ENCODE measurements at regions not wholly inside any gene's neighbourhood (a gene's known extent, or its start where the extent isn't known, plus 50 kb on each side); places are given as distances from the start of the nearest gene placed in this dataset.

DNA sequence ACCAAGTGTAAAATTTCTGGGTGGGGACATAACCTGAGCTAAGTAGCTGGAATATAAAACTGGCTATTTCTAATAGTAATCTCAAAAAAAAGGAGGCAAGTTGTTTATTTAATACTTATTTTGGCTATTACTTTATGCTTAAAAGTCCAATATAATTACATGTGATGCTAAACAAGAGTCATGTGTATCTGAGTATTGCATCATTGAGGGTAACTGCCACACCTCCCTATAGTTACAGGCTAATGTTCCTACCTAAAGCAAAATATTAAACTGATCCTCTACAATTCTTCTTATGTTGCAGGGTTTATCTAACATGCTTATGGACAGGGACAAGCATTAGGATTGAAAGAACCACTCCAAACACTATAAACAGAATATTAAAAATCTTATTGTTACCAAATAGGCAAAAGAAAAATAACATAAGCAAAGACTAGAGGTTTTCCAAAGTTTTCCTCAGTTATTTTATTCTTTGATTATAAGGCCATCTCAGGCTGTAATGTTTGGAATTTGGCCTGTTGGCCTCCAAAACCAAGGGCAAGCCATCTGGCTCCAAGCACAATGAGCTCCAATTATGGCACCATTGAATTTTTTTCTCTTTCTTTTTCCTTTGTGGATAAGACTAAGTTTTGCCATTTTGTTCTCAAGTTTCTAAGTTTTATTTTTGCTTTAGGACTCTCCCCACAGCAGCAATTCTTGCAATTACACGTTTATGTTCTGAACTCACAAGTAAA lies 75.8 kb upstream of the ABI3BP start:
- no peaks in the 10 kb centered on the region for H3K27me3 ChIP-seq
- H3K36me3 ChIP-seq, result no peaks in the 10 kb centered on the region
- no peak overlapping the region for H3K9ac ChIP-seq (ENCODE audit: low read depth in 2 of 2, low read length in 2 of 2)
- intact Hi-C loops (cut with DNase I), result loop anchor here (5.0 kb wide), 1 partner anchor 313 kb away; no protein-coding TSS in a partner anchor
- H3K27ac ChIP-seq, result no peak overlapping the region
- TF ChIP-seq, protein P1, sequence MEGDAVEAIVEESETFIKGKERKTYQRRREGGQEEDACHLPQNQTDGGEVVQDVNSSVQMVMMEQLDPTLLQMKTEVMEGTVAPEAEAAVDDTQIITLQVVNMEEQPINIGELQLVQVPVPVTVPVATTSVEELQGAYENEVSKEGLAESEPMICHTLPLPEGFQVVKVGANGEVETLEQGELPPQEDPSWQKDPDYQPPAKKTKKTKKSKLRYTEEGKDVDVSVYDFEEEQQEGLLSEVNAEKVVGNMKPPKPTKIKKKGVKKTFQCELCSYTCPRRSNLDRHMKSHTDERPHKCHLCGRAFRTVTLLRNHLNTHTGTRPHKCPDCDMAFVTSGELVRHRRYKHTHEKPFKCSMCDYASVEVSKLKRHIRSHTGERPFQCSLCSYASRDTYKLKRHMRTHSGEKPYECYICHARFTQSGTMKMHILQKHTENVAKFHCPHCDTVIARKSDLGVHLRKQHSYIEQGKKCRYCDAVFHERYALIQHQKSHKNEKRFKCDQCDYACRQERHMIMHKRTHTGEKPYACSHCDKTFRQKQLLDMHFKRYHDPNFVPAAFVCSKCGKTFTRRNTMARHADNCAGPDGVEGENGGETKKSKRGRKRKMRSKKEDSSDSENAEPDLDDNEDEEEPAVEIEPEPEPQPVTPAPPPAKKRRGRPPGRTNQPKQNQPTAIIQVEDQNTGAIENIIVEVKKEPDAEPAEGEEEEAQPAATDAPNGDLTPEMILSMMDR (IDR thresholded peaks at IDR 0.05), result no peak
- no peak for DNase-seq
- no peak overlapping the region for H3K4me3 ChIP-seq
- no peaks in the 10 kb centered on the region for H3K4me1 ChIP-seq
- H3K9me3 ChIP-seq, result no peaks in the 10 kb centered on the region

DNA sequence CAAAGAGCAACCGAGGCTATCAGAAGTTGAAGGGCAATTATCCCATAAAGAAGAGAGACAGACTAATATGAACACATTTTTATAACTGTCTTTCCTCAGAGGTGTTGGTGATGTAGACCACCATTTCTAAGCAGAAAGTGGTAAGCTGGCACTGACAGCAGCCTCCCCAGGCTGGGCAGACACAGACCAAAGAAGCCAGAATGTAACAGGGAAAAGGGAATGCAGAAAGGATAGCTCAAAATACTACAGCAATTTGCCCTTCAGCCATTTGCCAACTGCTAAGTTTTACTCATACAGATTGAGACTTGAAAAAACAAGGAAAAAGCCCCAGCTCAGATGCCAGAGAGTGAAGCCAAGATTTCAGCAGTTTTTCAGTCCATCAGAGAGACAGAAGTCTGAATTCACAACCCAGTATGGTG lies 73.5 kb upstream of the ABI3BP start:
- no peak overlapping the region for H3K4me3 ChIP-seq
- H3K36me3 ChIP-seq, result no peaks in the 10 kb centered on the region
- no peaks in the 10 kb centered on the region for H3K4me1 ChIP-seq
- DNase-seq, result no peak
- TF ChIP-seq, protein P1 (IDR thresholded peaks at IDR 0.05), result no peak
- H3K27me3 ChIP-seq, result no peaks in the 10 kb centered on the region
- no peak overlapping the region for H3K9ac ChIP-seq (ENCODE audit: low read depth in 2 of 2, low read length in 2 of 2)
- intact Hi-C loops (cut with DNase I), result loop anchor here (5.0 kb wide), 1 partner anchor 316 kb away; no protein-coding TSS in a partner anchor
- H3K27ac ChIP-seq, result no peak overlapping the region
- H3K9me3 ChIP-seq, result no peaks in the 10 kb centered on the region

DNA sequence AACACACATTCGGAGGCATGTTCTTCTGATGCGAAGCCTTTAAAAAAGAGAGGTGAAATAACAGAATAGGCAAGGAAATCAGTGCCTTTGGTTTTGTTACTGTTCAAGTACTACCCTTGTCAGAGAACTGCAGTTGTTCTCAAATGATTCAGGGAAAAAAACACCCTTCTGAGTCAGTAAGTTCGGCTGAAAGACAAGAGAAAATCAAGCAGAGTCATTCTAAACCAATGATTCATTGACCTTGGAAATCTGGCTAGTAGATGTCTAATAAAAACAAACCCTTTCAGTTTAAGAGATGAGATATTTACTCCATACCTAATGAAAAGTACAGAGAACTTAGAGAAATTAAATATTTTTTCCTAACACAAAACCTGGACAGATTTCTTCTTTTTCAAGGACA lies 72.7 kb upstream of the ABI3BP start:
- intact Hi-C loops (cut with DNase I), result loop anchor here (5.0 kb wide), 1 partner anchor 316 kb away; no protein-coding TSS in a partner anchor
- Histone ChIP-seq H3K9me3 (no peaks in the 10 kb centered on the region), H3K36me3 (no peaks in the 10 kb centered on the region), H3K9ac (ENCODE audit: low read depth in 2 of 2, low read length in 2 of 2) (no peak overlapping the region), H3K4me1 (no peaks in the 10 kb centered on the region), H3K4me3 (no peak overlapping the region), H3K27ac (no peak overlapping the region), H3K27me3 (no peaks in the 10 kb centered on the region)
- TF ChIP-seq, protein P1 (IDR thresholded peaks at IDR 0.05), result no peak
- no peak for DNase-seq

DNA sequence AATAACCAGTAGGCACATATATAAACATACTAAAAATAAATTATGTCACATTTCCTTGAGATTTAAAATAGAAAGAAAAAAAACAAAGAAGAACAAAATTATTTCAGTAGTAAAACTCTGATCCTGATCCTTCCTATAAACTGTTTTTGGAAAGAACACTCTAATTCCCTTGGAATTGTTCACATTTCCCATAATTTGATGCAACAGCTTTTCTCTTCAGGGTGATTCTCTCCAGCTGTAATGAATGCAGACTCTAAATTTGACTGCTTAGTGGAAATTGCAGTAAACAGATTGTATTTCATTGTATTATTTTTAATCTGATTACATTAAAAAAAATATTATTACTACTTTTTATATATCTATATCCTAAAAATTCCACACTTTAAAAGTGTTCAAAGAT lies 70.2 kb upstream of the ABI3BP start:
- intact Hi-C loops (cut with DNase I), result no loop called here
- no peaks in the 10 kb centered on the region for H3K9me3 ChIP-seq
- H3K9ac ChIP-seq (ENCODE audit: low read depth in 2 of 2, low read length in 2 of 2), result no peak overlapping the region
- no peak overlapping the region for H3K27ac ChIP-seq
- H3K4me1 ChIP-seq, result no peaks in the 10 kb centered on the region
- TF ChIP-seq, protein P1 (IDR thresholded peaks at IDR 0.05), result no peak
- H3K4me3 ChIP-seq, result no peak overlapping the region
- DNase-seq, result no peak
- no peaks in the 10 kb centered on the region for H3K36me3 ChIP-seq
- no peaks in the 10 kb centered on the region for H3K27me3 ChIP-seq

DNA sequence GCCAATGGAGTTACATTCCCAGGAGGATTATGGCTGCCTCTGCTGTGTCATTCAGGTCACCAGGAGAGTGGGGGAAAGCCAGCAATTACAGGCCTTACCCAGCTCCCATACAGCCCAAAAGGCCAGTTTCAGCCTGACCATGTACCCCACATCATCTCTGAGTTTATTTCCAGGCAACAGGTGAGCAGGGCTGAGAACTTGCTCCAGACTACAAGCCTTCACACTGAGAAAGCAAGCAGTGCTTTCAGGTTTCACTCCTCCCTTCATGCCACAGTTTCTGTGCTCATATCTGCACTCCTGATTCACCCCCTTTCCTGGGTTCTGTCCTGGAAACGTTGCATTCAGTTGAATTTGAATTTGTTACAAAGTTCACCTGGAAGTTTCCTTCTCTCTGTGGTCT lies 68.1 kb upstream of the ABI3BP start:
- Histone ChIP-seq H3K36me3 (no peaks in the 10 kb centered on the region), H3K27me3 (no peaks in the 10 kb centered on the region), H3K27ac (no peak overlapping the region), H3K4me3 (no peak overlapping the region), H3K9ac (ENCODE audit: low read depth in 2 of 2, low read length in 2 of 2) (no peak overlapping the region), H3K4me1 (no peaks in the 10 kb centered on the region), H3K9me3 (no peaks in the 10 kb centered on the region)
- TF ChIP-seq, protein P1 (IDR thresholded peaks at IDR 0.05), result no peak
- intact Hi-C loops (cut with DNase I), result no loop called here
- no peak for DNase-seq

Data from colonic mucosa (tissue), 4 donors.